PC-9 (cell line): ENCODE measurements at regions not wholly inside any gene's neighbourhood (a gene's known extent, or its start where the extent isn't known, plus 50 kb on each side); places are given as distances from the start of the nearest gene placed in this dataset.

Experiments used
- EZH2 ChIP-seq: fragments of 200-600 bp; sonication (generic); IDR thresholded peaks from 2 replicates; pipeline ENCODE4 v1.8.0; 2017; ENCODE audit warnings: antibody characterized with exemption, low read depth
- TF ChIP-seq, protein P1 (sequence below): fragments of 200-600 bp; sonication (generic); conservative IDR thresholded peaks from 2 replicates; pipeline ENCODE4 v1.6.1; 2017; ENCODE audit warnings: mixed run types, antibody characterized with exemption, mild to moderate bottlenecking, moderate library complexity

- TF ChIP-seq, protein P1, sequence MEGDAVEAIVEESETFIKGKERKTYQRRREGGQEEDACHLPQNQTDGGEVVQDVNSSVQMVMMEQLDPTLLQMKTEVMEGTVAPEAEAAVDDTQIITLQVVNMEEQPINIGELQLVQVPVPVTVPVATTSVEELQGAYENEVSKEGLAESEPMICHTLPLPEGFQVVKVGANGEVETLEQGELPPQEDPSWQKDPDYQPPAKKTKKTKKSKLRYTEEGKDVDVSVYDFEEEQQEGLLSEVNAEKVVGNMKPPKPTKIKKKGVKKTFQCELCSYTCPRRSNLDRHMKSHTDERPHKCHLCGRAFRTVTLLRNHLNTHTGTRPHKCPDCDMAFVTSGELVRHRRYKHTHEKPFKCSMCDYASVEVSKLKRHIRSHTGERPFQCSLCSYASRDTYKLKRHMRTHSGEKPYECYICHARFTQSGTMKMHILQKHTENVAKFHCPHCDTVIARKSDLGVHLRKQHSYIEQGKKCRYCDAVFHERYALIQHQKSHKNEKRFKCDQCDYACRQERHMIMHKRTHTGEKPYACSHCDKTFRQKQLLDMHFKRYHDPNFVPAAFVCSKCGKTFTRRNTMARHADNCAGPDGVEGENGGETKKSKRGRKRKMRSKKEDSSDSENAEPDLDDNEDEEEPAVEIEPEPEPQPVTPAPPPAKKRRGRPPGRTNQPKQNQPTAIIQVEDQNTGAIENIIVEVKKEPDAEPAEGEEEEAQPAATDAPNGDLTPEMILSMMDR: no peak
- no peak for TF ChIP-seq EZH2
Measured at GRCh38 chr13:99034333-99035085, 56.6 kb upstream of the DOCK9 start.
